K562 (cell line): ENCODE measurements at regions not wholly inside any gene's neighbourhood (a gene's known extent, or its start where the extent isn't known, plus 50 kb on each side); places are given as distances from the start of the nearest gene placed in this dataset.

Experiments used
- ATAC-seq: fragments of 200-7000 bp; cut with Tn5 transposase; 3 replicates; pipeline ENCODE4 v1.9.1; 2020; ENCODE audit warnings: moderate library complexity
- BruUV-seq: library from RNA; stranded (reverse); fragments of 400-500 nt; replicated peaks from 2 replicates; lab custom pipeline; 2021; lab: Mats Ljungman, UMichigan
- CTCF ChIA-PET: fragments of 300-600 bp; formaldehyde crosslinking; extraction: SDS; loops from one replicate; lab custom pipeline; 2021; ENCODE audit warnings: low intra/inter-chr PET ratio; lab: Yijun Ruan, JAX
- POLR2A ChIA-PET: fragments of 300-600, 350-650 bp; sonication (Branson Sonifier 250); formaldehyde crosslinking; extraction: SDS; loops from one replicate; lab custom pipeline; 2021; ENCODE audit warnings: antibody characterized with exemption, inconsistent platforms; lab: Yijun Ruan, JAX
- DNase-seq, 4 experiments: peaks; one replicate each; pipeline versions ENCODE4 v3.0.0 to v3.0.0-alpha.2; 2011 to 2018; ENCODE audit warnings: low spot score in 3 of 4, mixed read lengths in 3 of 4; ENCODE audit errors: extremely low read depth in 1 of 4
- FAIRE-seq: peaks from 2 replicates; lab custom pipeline; 2011; peaks lifted over from hg19 to GRCh38; lab: Jason Lieb, UNC
- H2AFZ ChIP-seq: 2 replicates; pipeline ENCODE4 v1.6.0; 2011; ENCODE audit warnings: low read depth, low read length, control low read depth, inconsistent platforms
- H3K27ac ChIP-seq: fragments of 200-600 bp; 3 replicates; pipeline ENCODE4 v1.8.0; 2011; ENCODE audit warnings: low read depth, mild to moderate bottlenecking, control low read depth, inconsistent platforms, low read length, moderate library complexity, mixed read lengths; ENCODE audit errors: extremely low read depth
- H3K27me3 ChIP-seq, 2 experiments: fragments of 300-600 bp in 1 of 2; 2 replicates in 1 of 2; 3 replicates in 1 of 2; pipeline versions ENCODE4 v1.6.0 to v1.8.0; 2011; ENCODE audit warnings: inconsistent platforms in 2 of 2, low read length in 2 of 2, mild to moderate bottlenecking in 1 of 2, mixed read lengths in 1 of 2, moderate library complexity in 1 of 2; ENCODE audit not compliant: control insufficient read depth in 2 of 2, insufficient read depth in 2 of 2
- H3K36me3 ChIP-seq: fragments of 300-600 bp; 3 replicates; pipeline ENCODE4 v1.8.0; 2011; ENCODE audit warnings: mild to moderate bottlenecking, low read length, inconsistent platforms; ENCODE audit not compliant: control insufficient read depth, insufficient read depth
- H3K4me1 ChIP-seq, 2 experiments: fragments of 200-600 bp in 1 of 2; replicated peaks in 1 of 2; 2 replicates in 1 of 2; 3 replicates in 1 of 2; pipeline versions ENCODE4 v1.5.1 to v1.8.0; 2011; ENCODE audit warnings: inconsistent platforms in 2 of 2, low read length in 2 of 2, mild to moderate bottlenecking in 1 of 2, mixed read lengths in 1 of 2, moderate library complexity in 1 of 2; ENCODE audit not compliant: control insufficient read depth in 2 of 2, insufficient read depth in 2 of 2
- H3K4me2 ChIP-seq: 2 replicates; pipeline ENCODE4 v1.6.1; 2011; ENCODE audit warnings: low read length, control low read depth, inconsistent platforms, mixed read lengths; ENCODE audit not compliant: insufficient read depth
- H3K4me3 ChIP-seq: fragments of 200-600 bp; sonication (generic), shearing (Covaris generic); 2 replicates; pipeline ENCODE4 v1.5.1; 2016; ENCODE audit warnings: control low read depth, inconsistent platforms
- H3K79me2 ChIP-seq: fragments of 200-600 bp; 3 replicates; pipeline ENCODE4 v1.8.0; 2011; ENCODE audit warnings: low read length, inconsistent platforms; ENCODE audit not compliant: control insufficient read depth, insufficient read depth
- H3K9ac ChIP-seq, 2 experiments: 2 replicates each; pipeline versions ENCODE4 v1.6.0 to v1.6.1; 2011; ENCODE audit warnings: low read depth in 2 of 2, low read length in 2 of 2, control low read depth in 1 of 2, inconsistent platforms in 1 of 2, mild to moderate bottlenecking in 1 of 2, mixed read lengths in 1 of 2; ENCODE audit not compliant: insufficient read depth in 1 of 2
- H3K9me1 ChIP-seq: one replicate; pipeline ENCODE4 v1.6.0; 2011; ENCODE audit warnings: inconsistent platforms, mild to moderate bottlenecking, low read length, moderate library complexity; ENCODE audit not compliant: control insufficient read depth, insufficient read depth
- H3K9me3 ChIP-seq: replicated peaks from 2 replicates; pipeline ENCODE4 v1.5.1; 2011; ENCODE audit warnings: low read depth, low read length, inconsistent platforms; ENCODE audit not compliant: control insufficient read depth, insufficient read depth
- H4K20me1 ChIP-seq: replicated peaks from 2 replicates; pipeline ENCODE4 v1.6.1; 2011; ENCODE audit warnings: low read length, inconsistent platforms, mixed read lengths; ENCODE audit not compliant: control insufficient read depth, insufficient read depth
- ARID3A ChIP-seq: IDR thresholded peaks from 2 replicates; pipeline ENCODE4 v1.6.1; 2012; ENCODE audit warnings: low read depth, low read length, improper control_type of control experiment, borderline replicate concordance
- ASH1L ChIP-seq: fragments of 450-650 bp; IDR thresholded peaks from 2 replicates; pipeline ENCODE4 v1.6.1; 2018; ENCODE audit warnings: borderline replicate concordance, mild to moderate bottlenecking, low read depth; ENCODE audit not compliant: partially characterized antibody
- MEF2D ChIP-seq: conservative IDR thresholded peaks from 2 replicates; pipeline ENCODE4 v1.6.1; 2016; ENCODE audit warnings: low read depth, missing genetic modification characterization, missing compliant biosample characterization
- RNF219 ChIP-seq: fragments of 250-450 bp; sonication (Bioruptor Pico); IDR thresholded peaks from 2 replicates; pipeline ENCODE4 v1.5.0; 2022; ENCODE audit warnings: mild to moderate bottlenecking
- TSC22D4 ChIP-seq: fragments of 450-650 bp; IDR thresholded peaks from 2 replicates; pipeline ENCODE4 v1.6.1; 2016; ENCODE audit warnings: missing genetic modification characterization, missing biosample characterization, control low read depth
- WGBS: fragments of 100-300 bp; shearing (Covaris generic); methylation state at CpG from one replicate; pipeline ENCODE4 v1.1.6; 2016; ENCODE audit warnings: low coverage, mixed read lengths; ENCODE audit not compliant: insufficient coverage; ENCODE audit errors: missing lambda C conversion rate; 5-methylcytosine and 5-hydroxymethylcytosine counted together
- in situ Hi-C: fragments of 300-500 bp; cut with MboI; formaldehyde crosslinking; loops from 4 replicates; pipeline ENCODE4 v1.15.0; 2018; ENCODE audit warnings: inconsistent platforms, mixed read lengths
- intact Hi-C: fragments of 100-400 bp; cut with micrococcal nuclease; formaldehyde crosslinking; loops from 2 replicates; pipeline ENCODE4 v1.14.2; 2022

- no peak overlapping the region for H3K27ac ChIP-seq
- ATAC-seq (no peak), FAIRE-seq (no peak), DNase-seq (no peak)
- no peak overlapping the region for H3K4me3 ChIP-seq
- H3K9me1 ChIP-seq: no peaks in the 10 kb centered on the region
- no peak overlapping the region for H3K9ac ChIP-seq
- no peaks in the 10 kb centered on the region for H3K9me3 ChIP-seq
- BruUV-seq: no TSS peak
- H3K27me3 ChIP-seq: peaks cover 0 to 5% of the 10 kb centered on the region in 2 experiments; a peak in 1 of 5 replicates
- no peaks in the 10 kb centered on the region for H3K36me3 ChIP-seq
- no peak overlapping the region for H3K4me2 ChIP-seq
- TF ChIP-seq TSC22D4 (tag) (no peak), RNF219 (no peak), MEF2D (tag) (no peak), ARID3A (no peak), ASH1L (no peak)
- in situ Hi-C loops: no loop called here
- CTCF ChIA-PET: no interaction called here
- H2AFZ ChIP-seq: no peak overlapping the region
- H3K4me1 ChIP-seq: no peaks in the 10 kb centered on the region
- no peaks in the 10 kb centered on the region for H4K20me1 ChIP-seq
- under 1% methylated on average over 10 of the region's 10 CpGs for WGBS
- intact Hi-C loops: no loop called here
- POLR2A ChIA-PET: no interaction called here
- no peaks in the 10 kb centered on the region for H3K79me2 ChIP-seq
Observed at GRCh38 chr16:6988846-6989245, 343.8 kb upstream of the RBFOX1 start.
